ENCODE measurements at regions not wholly inside any gene's neighbourhood (a gene's known extent, or its start where the extent isn't known, plus 50 kb on each side); places are given as distances from the start of the nearest gene placed in this dataset.

- DNase-seq, result peak in 1 of 2 donors; percentile 50
Observed at GRCh38 chr6:12423832-12424231, 133.7 kb downstream of the EDN1 start.

GRCh38 chr6:12426121-12426520 lies 136.0 kb downstream of the EDN1 start:
- no peak for DNase-seq

GRCh38 chr6:12431023-12431422 lies 140.9 kb downstream of the EDN1 start:
- DNase-seq, result no peak

- no peak for DNase-seq
Observed at GRCh38 chr6:12436224-12436623, 146.1 kb downstream of the EDN1 start.

GRCh38 chr6:12436683-12437082 lies 146.5 kb downstream of the EDN1 start:
- no peak for DNase-seq

- no peak for DNase-seq
Observed at GRCh38 chr6:12439296-12439695, 149.1 kb downstream of the EDN1 start.

- no peak for DNase-seq
Observed at GRCh38 chr6:12440981-12441380, 150.8 kb downstream of the EDN1 start.

GRCh38 chr6:12442455-12442854 lies 152.3 kb downstream of the EDN1 start:
- DNase-seq, result no peak

GRCh38 chr6:12446394-12446793 lies 156.2 kb downstream of the EDN1 start:
- DNase-seq, result no peak

GRCh38 chr6:12449447-12449846 lies 159.3 kb downstream of the EDN1 start:
- DNase-seq, result no peak

GRCh38 chr6:12450467-12450866 lies 160.3 kb downstream of the EDN1 start:
- no peak for DNase-seq

- no peak for DNase-seq
Observed at GRCh38 chr6:12456343-12456742, 166.2 kb downstream of the EDN1 start.

- DNase-seq, result no peak
Observed at GRCh38 chr6:12457094-12457493, 166.9 kb downstream of the EDN1 start.

- DNase-seq, result no peak
Observed at GRCh38 chr6:12458558-12458957, 168.4 kb downstream of the EDN1 start.

GRCh38 chr6:12459945-12460661 lies 169.9 kb downstream of the EDN1 start:
- DNase-seq, result no peak

- DNase-seq, result no peak
Observed at GRCh38 chr6:12467706-12468670, 177.8 kb downstream of the EDN1 start.

- DNase-seq, result no peak
Observed at GRCh38 chr6:12472601-12473038, 182.5 kb downstream of the EDN1 start.

- no peak for DNase-seq
Observed at GRCh38 chr6:12473494-12473893, 183.3 kb downstream of the EDN1 start.

- no peak for DNase-seq
Observed at GRCh38 chr6:12474167-12475140, 184.3 kb downstream of the EDN1 start.

- no peak for DNase-seq
Observed at GRCh38 chr6:12476484-12476883, 186.3 kb downstream of the EDN1 start.

GRCh38 chr6:12477616-12478015 lies 187.5 kb downstream of the EDN1 start:
- DNase-seq, result no peak

GRCh38 chr6:12478921-12479320 lies 188.8 kb downstream of the EDN1 start:
- DNase-seq, result no peak

GRCh38 chr6:12479451-12479850 lies 189.3 kb downstream of the EDN1 start:
- no peak for DNase-seq
